SK-N-SH (cell line): ENCODE measurements at regions not wholly inside any gene's neighbourhood (a gene's known extent, or its start where the extent isn't known, plus 50 kb on each side); places are given as distances from the start of the nearest gene placed in this dataset.

Experiments
- CTCF ChIA-PET: fragments of 300-600, 350-600 bp; formaldehyde crosslinking; extraction: SDS; loops from one replicate; lab custom pipeline; 2021; lab: Yijun Ruan, JAX
- POLR2A ChIA-PET: fragments of 350-600 bp; sonication (Branson Sonifier 250); formaldehyde crosslinking; extraction: SDS; loops from one replicate; lab custom pipeline; 2020; ENCODE audit warnings: antibody characterized with exemption, inconsistent platforms; lab: Yijun Ruan, JAX
- DNase-seq: peaks from one replicate; pipeline ENCODE4 v3.0.0; 2012
- H2AFZ ChIP-seq: fragments of 200-600 bp; sonication (generic); 2 replicates; pipeline ENCODE4 v1.8.1; 2016; ENCODE audit warnings: antibody characterized with exemption, mild to moderate bottlenecking, low read depth
- H3F3A ChIP-seq: fragments of 200-600 bp; sonication (generic); replicated peaks from 2 replicates; pipeline ENCODE3; 2016; ENCODE audit warnings: antibody characterized with exemption, mild to moderate bottlenecking; ENCODE audit not compliant: insufficient read depth
- H3K27ac ChIP-seq, 2 experiments: fragments of 200-500 bp in 1 of 2; fragments of 200-600 bp in 1 of 2; sonication (Bioruptor generic) in 1 of 2; sonication (generic), shearing (Covaris generic) in 1 of 2; 2 replicates each; pipeline versions ENCODE4 v1.5.1 to v1.6.1; 2014 to 2016; ENCODE audit warnings: low read depth in 2 of 2, inconsistent platforms in 1 of 2, low read length in 1 of 2, mild to moderate bottlenecking in 1 of 2, mixed read lengths in 1 of 2
- H3K27me3 ChIP-seq: fragments of 200-600 bp; sonication (generic), shearing (Covaris generic); 2 replicates; pipeline ENCODE4 v1.6.1; 2016; ENCODE audit warnings: mixed run types; ENCODE audit not compliant: insufficient read depth
- H3K36me3 ChIP-seq, 2 experiments: fragments of 200-500 bp in 1 of 2; fragments of 200-600 bp in 1 of 2; sonication (Bioruptor generic) in 1 of 2; sonication (generic) in 1 of 2; replicated peaks in 1 of 2; 2 replicates each; pipeline versions ENCODE3 to v1.5.1; 2014 to 2016; ENCODE audit warnings: low read length in 1 of 2, mild to moderate bottlenecking in 1 of 2; ENCODE audit not compliant: insufficient read depth in 2 of 2, control insufficient read depth in 1 of 2
- H3K4me1 ChIP-seq, 2 experiments: fragments of 200-500 bp in 1 of 2; fragments of 200-600 bp in 1 of 2; sonication (Bioruptor generic) in 1 of 2; sonication (generic), shearing (Covaris generic) in 1 of 2; 2 replicates each; pipeline versions ENCODE4 v1.5.1 to v1.6.1; 2014 to 2016; ENCODE audit warnings: low read depth in 1 of 2, low read length in 1 of 2, mixed run types in 1 of 2; ENCODE audit not compliant: insufficient read depth in 2 of 2, control insufficient read depth in 1 of 2
- H3K4me2 ChIP-seq: fragments of 200-600 bp; sonication (generic), shearing (Covaris generic); 2 replicates; pipeline ENCODE4 v1.6.1; 2017; ENCODE audit warnings: mixed run types
- H3K4me3 ChIP-seq, 2 experiments: fragments of 200-500 bp in 1 of 2; fragments of 200-600 bp in 1 of 2; sonication (Bioruptor generic) in 1 of 2; sonication (generic), shearing (Covaris generic) in 1 of 2; 2 replicates each; pipeline versions ENCODE4 v1.5.1 to v1.8.1; 2014 to 2016; ENCODE audit warnings: low read depth in 2 of 2, inconsistent platforms in 1 of 2, low read length in 1 of 2, mild to moderate bottlenecking in 1 of 2, mixed read lengths in 1 of 2, moderate library complexity in 1 of 2
- H3K79me2 ChIP-seq: fragments of 200-600 bp; sonication (generic); 2 replicates; pipeline ENCODE4 v1.8.1; 2017; ENCODE audit warnings: mild to moderate bottlenecking; ENCODE audit not compliant: insufficient read depth
- H3K9ac ChIP-seq: fragments of 200-600 bp; sonication (generic); 2 replicates; pipeline ENCODE4 v1.6.1; 2017; ENCODE audit warnings: mixed run types
- H3K9me2 ChIP-seq: fragments of 200-600 bp; sonication (generic); 2 replicates; pipeline ENCODE4 v1.6.1; 2017; ENCODE audit warnings: mixed run types
- H3K9me3 ChIP-seq: fragments of 200-600 bp; sonication (generic); 2 replicates; pipeline ENCODE4 v1.6.1; 2017; ENCODE audit warnings: mixed run types, mild to moderate bottlenecking, moderate library complexity
- H4K20me1 ChIP-seq: fragments of 200-600 bp; sonication (generic); 2 replicates; pipeline ENCODE4 v1.6.1; 2017; ENCODE audit warnings: mild to moderate bottlenecking, mixed run types; ENCODE audit not compliant: insufficient read depth
- CHD2 ChIP-seq: fragments of 150-350 bp; IDR thresholded peaks from 2 replicates; pipeline ENCODE4 v1.6.1; 2018; ENCODE audit warnings: low read length; ENCODE audit not compliant: partially characterized antibody
- EZH2phosphoT487 ChIP-seq: fragments of 200-600 bp; sonication (generic); IDR thresholded peaks from 2 replicates; pipeline ENCODE4 v1.6.1; 2017; ENCODE audit warnings: low read depth, mixed run types, mild to moderate bottlenecking, antibody characterized with exemption, moderate library complexity, borderline replicate concordance
- FOSL2 ChIP-seq: IDR thresholded peaks from 2 replicates; pipeline ENCODE4 v1.4.0; 2012; ENCODE audit warnings: low read depth, mild to moderate bottlenecking, moderate library complexity, borderline replicate concordance
- FOXJ3 ChIP-seq: sonication (generic); formaldehyde crosslinking; IDR thresholded peaks from 2 replicates; pipeline ENCODE4 v1.5.1; 2020; ENCODE audit warnings: mild to moderate bottlenecking, missing genetic modification reagents
- TAF1 ChIP-seq: IDR thresholded peaks from 2 replicates; pipeline ENCODE4 v1.6.1; 2012; ENCODE audit warnings: low read depth, mild to moderate bottlenecking, low read length, moderate library complexity, borderline replicate concordance
- TCF12 ChIP-seq: IDR thresholded peaks from 2 replicates; pipeline ENCODE4 v1.4.0; 2012
- TEAD4 ChIP-seq: IDR thresholded peaks from 2 replicates; pipeline ENCODE4 v1.4.0; 2012; ENCODE audit warnings: mild to moderate bottlenecking, borderline replicate concordance; ENCODE audit not compliant: insufficient read depth
- YY1 ChIP-seq: IDR thresholded peaks from 2 replicates; pipeline ENCODE4 v1.4.0; 2012; ENCODE audit warnings: low read depth, mild to moderate bottlenecking
- WGBS: methylation state at CpG from one replicate; pipeline ENCODE4 v1.1.6; 2017; ENCODE audit warnings: low lambda C conversion rate; 5-methylcytosine and 5-hydroxymethylcytosine counted together
- TF ChIP-seq, protein P1 (sequence below): IDR thresholded peaks from 2 replicates; pipeline ENCODE4 v1.4.0; 2012; ENCODE audit warnings: low read depth, borderline replicate concordance
- TF ChIP-seq, protein P2 (sequence below): fragments of 200-600 bp; sonication (generic); IDR thresholded peaks from 2 replicates; pipeline ENCODE4 v1.6.1; 2017; ENCODE audit warnings: antibody characterized with exemption, mild to moderate bottlenecking, moderate library complexity
- TF ChIP-seq, protein P3 (sequence below): IDR thresholded peaks from 2 replicates; pipeline ENCODE4; 2012
- TF ChIP-seq, protein P4 (sequence below): IDR thresholded peaks from 2 replicates; pipeline ENCODE4 v1.4.0; 2012; ENCODE audit warnings: low read depth
- TF ChIP-seq, protein P5 (sequence below): fragments of 150-350 bp; IDR thresholded peaks from 2 replicates; pipeline ENCODE4 v1.6.1; 2017; ENCODE audit warnings: antibody characterized with exemption, low read length, low read depth, borderline replicate concordance
- TF ChIP-seq, protein P6 (sequence below): fragments of 150-350 bp; IDR thresholded peaks from 2 replicates; pipeline ENCODE4 v1.6.1; 2016; ENCODE audit warnings: mild to moderate bottlenecking, low read depth, low read length

DNA sequence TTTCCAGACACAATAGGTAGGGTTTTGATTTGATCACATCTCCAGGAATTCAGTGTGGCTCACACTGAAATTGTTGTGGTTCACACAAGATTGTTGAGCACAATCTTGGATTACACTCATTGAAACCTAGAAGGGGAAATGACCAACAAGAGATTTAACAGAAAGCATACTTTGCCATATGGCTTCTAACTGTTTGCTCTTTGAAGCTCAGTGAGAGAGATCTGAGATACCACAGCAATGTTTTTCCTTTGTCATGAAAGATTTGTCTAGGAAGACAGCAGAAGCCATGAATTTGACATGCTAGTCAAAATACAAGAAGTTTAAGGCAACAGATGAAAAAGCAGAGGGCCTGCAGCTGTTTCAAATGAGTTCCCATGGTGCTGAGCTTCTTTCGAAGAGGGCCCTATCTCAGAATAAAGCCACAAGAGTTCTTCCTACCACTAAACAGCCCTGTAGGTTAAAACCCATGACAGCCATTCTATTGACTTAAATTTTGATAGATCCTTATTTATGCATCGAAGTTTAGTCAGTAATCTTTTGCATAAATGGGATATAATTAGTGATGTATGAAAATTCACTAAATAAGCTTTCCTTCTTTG is 650.4 kb downstream of the LTN1 start:
- DNase-seq = no peak
- Histone ChIP-seq H3K9ac (no peak overlapping the region), H3F3A (no peaks in the 10 kb centered on the region), H3K4me2 (no peak overlapping the region), H3K27me3 (no peaks in the 10 kb centered on the region), H2AFZ (no peak overlapping the region), H3K36me3 (no peaks in the 10 kb centered on the region), H3K9me3 (no peaks in the 10 kb centered on the region), H4K20me1 (no peaks in the 10 kb centered on the region), H3K4me3 (no peak overlapping the region), H3K9me2 (no peaks in the 10 kb centered on the region), H3K4me1 (peaks cover 0 to 4% of the 10 kb centered on the region in 2 experiments; a peak in 3 of 4 replicates), H3K27ac (peak overlapping the region; percentile 20 to 55; a peak in 3 of 4 replicates), H3K79me2 (no peaks in the 10 kb centered on the region)
- WGBS = 66% methylated on average over 2 of the region's 2 CpGs
- ChIA-PET POLR2A (no interaction called here), CTCF (interaction anchor here (1.4 kb wide), 1 partner anchor 403 kb away, joined by 5 read pairs; no protein-coding TSS in a partner anchor)
- TF ChIP-seq YY1 = no peak
- TF ChIP-seq, protein P1, sequence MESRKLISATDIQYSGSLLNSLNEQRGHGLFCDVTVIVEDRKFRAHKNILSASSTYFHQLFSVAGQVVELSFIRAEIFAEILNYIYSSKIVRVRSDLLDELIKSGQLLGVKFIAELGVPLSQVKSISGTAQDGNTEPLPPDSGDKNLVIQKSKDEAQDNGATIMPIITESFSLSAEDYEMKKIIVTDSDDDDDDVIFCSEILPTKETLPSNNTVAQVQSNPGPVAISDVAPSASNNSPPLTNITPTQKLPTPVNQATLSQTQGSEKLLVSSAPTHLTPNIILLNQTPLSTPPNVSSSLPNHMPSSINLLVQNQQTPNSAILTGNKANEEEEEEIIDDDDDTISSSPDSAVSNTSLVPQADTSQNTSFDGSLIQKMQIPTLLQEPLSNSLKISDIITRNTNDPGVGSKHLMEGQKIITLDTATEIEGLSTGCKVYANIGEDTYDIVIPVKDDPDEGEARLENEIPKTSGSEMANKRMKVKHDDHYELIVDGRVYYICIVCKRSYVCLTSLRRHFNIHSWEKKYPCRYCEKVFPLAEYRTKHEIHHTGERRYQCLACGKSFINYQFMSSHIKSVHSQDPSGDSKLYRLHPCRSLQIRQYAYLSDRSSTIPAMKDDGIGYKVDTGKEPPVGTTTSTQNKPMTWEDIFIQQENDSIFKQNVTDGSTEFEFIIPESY = no peak
- TF ChIP-seq, protein P2, sequence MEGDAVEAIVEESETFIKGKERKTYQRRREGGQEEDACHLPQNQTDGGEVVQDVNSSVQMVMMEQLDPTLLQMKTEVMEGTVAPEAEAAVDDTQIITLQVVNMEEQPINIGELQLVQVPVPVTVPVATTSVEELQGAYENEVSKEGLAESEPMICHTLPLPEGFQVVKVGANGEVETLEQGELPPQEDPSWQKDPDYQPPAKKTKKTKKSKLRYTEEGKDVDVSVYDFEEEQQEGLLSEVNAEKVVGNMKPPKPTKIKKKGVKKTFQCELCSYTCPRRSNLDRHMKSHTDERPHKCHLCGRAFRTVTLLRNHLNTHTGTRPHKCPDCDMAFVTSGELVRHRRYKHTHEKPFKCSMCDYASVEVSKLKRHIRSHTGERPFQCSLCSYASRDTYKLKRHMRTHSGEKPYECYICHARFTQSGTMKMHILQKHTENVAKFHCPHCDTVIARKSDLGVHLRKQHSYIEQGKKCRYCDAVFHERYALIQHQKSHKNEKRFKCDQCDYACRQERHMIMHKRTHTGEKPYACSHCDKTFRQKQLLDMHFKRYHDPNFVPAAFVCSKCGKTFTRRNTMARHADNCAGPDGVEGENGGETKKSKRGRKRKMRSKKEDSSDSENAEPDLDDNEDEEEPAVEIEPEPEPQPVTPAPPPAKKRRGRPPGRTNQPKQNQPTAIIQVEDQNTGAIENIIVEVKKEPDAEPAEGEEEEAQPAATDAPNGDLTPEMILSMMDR = no peak
- TF ChIP-seq, protein P3, sequence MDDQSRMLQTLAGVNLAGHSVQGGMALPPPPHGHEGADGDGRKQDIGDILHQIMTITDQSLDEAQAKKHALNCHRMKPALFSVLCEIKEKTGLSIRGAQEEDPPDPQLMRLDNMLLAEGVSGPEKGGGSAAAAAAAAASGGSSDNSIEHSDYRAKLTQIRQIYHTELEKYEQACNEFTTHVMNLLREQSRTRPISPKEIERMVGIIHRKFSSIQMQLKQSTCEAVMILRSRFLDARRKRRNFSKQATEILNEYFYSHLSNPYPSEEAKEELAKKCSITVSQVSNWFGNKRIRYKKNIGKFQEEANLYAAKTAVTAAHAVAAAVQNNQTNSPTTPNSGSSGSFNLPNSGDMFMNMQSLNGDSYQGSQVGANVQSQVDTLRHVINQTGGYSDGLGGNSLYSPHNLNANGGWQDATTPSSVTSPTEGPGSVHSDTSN = peak; percentile 52; the same call in 1 of the 2 replicates
- TF ChIP-seq CHD2 = no peak
- peak; percentile 56; the same call in 1 of the 2 replicates for TF ChIP-seq TCF12
- no peak for TF ChIP-seq TEAD4
- no peak for TF ChIP-seq FOXJ3 (CRISPR knock-in tag)
- TF ChIP-seq, protein P4, sequence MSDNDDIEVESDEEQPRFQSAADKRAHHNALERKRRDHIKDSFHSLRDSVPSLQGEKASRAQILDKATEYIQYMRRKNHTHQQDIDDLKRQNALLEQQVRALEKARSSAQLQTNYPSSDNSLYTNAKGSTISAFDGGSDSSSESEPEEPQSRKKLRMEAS = no peak
- TF ChIP-seq EZH2phosphoT487 = no peak

DNA sequence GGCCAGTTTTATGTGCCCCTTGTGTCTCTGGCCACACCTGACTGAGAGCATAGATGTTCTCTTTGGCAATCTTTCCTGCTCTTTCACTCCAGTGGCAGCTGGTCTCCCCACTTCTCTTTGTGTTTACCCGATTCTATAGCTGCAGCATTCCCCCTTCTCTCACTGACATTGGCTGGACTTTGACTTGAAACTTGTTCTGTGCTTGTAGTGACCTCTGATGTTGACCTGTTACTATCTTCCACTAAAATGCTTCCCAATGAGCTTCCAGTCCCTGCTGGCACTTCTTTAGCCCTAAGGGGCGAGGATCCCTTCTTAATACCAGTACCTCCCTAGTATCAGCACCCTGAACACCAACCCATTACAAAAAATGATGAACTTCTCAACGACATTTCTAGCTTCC is 653.3 kb downstream of the LTN1 start:
- Histone ChIP-seq H3K27me3 (no peaks in the 10 kb centered on the region), H3K4me2 (no peak overlapping the region), H3K9ac (no peak overlapping the region), H3K36me3 (no peaks in the 10 kb centered on the region), H2AFZ (no peak overlapping the region), H3K79me2 (no peaks in the 10 kb centered on the region), H4K20me1 (no peaks in the 10 kb centered on the region), H3K4me3 (no peak overlapping the region), H3K9me3 (no peaks in the 10 kb centered on the region), H3K4me1 (peaks cover 0 to 17% of the 10 kb centered on the region in 2 experiments; a peak in 3 of 4 replicates), H3K27ac (peak overlapping the region in 1 of 2 experiments; percentile 89; a peak in 2 of 4 replicates), H3K9me2 (no peaks in the 10 kb centered on the region), H3F3A (peaks cover 3% of the 10 kb centered on the region)
- TF ChIP-seq, protein P5, sequence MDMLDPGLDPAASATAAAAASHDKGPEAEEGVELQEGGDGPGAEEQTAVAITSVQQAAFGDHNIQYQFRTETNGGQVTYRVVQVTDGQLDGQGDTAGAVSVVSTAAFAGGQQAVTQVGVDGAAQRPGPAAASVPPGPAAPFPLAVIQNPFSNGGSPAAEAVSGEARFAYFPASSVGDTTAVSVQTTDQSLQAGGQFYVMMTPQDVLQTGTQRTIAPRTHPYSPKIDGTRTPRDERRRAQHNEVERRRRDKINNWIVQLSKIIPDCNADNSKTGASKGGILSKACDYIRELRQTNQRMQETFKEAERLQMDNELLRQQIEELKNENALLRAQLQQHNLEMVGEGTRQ = no peak
- TF ChIP-seq FOSL2 = no peak
- TF ChIP-seq FOXJ3 (CRISPR knock-in tag) = no peak
- TF ChIP-seq EZH2phosphoT487 = no peak
- TF ChIP-seq, protein P6, sequence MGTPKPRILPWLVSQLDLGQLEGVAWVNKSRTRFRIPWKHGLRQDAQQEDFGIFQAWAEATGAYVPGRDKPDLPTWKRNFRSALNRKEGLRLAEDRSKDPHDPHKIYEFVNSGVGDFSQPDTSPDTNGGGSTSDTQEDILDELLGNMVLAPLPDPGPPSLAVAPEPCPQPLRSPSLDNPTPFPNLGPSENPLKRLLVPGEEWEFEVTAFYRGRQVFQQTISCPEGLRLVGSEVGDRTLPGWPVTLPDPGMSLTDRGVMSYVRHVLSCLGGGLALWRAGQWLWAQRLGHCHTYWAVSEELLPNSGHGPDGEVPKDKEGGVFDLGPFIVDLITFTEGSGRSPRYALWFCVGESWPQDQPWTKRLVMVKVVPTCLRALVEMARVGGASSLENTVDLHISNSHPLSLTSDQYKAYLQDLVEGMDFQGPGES = no peak
- no peak for TF ChIP-seq TAF1
- no peak for TF ChIP-seq TCF12
- CTCF ChIA-PET = interaction anchor here (1.3 to 6.3 kb wide), 6 partner anchors 15 to 1489 kb away, joined by 3 to 104 read pairs (median 6); no protein-coding TSS in a partner anchor
- 89% methylated on average over 3 of the region's 3 CpGs for WGBS
- DNase-seq = no peak
- POLR2A ChIA-PET = no interaction called here
